GM21529 (cell line): ENCODE measurements at regions not wholly inside any gene's neighbourhood (a gene's known extent, or its start where the extent isn't known, plus 50 kb on each side); places are given as distances from the start of the nearest gene placed in this dataset.

Experiments
- ATAC-seq: cut with Tn5 transposase; IDR thresholded peaks from one replicate; pipeline ENCODE4 v1.9.1; 2021; ENCODE audit not compliant: unreplicated experiment

GRCh38 chr1:232386294-232386693 lies 243.6 kb downstream of the SIPA1L2 start:
- ATAC-seq: no peak

- no peak for ATAC-seq
Measured at GRCh38 chr1:232385221-232385620, 244.7 kb downstream of the SIPA1L2 start.

- no peak for ATAC-seq
Measured at GRCh38 chr1:232384171-232384883, 245.6 kb downstream of the SIPA1L2 start.

GRCh38 chr1:232383455-232384123 lies 246.3 kb downstream of the SIPA1L2 start:
- no peak for ATAC-seq

GRCh38 chr1:232382671-232383070 lies 247.3 kb downstream of the SIPA1L2 start:
- ATAC-seq: no peak

- ATAC-seq: no peak
Measured at GRCh38 chr1:232381394-232382100, 248.4 kb downstream of the SIPA1L2 start.

GRCh38 chr1:232380596-232380995 lies 249.3 kb downstream of the SIPA1L2 start:
- no peak for ATAC-seq

- no peak for ATAC-seq
Measured at GRCh38 chr1:232380131-232380530, 249.8 kb downstream of the SIPA1L2 start.

GRCh38 chr1:232379063-232379434 lies 250.9 kb downstream of the SIPA1L2 start:
- ATAC-seq: no peak

GRCh38 chr1:232378266-232379062 lies 251.5 kb downstream of the SIPA1L2 start:
- no peak for ATAC-seq

GRCh38 chr1:232377494-232377770 lies 252.5 kb downstream of the SIPA1L2 start:
- no peak for ATAC-seq

- no peak for ATAC-seq
Measured at GRCh38 chr1:232376632-232377493, 253.1 kb downstream of the SIPA1L2 start.

GRCh38 chr1:232372841-232373440 lies 257.0 kb downstream of the SIPA1L2 start:
- ATAC-seq: no peak

GRCh38 chr1:232372431-232372830 lies 257.5 kb downstream of the SIPA1L2 start:
- no peak for ATAC-seq

GRCh38 chr1:232369451-232370296 lies 260.3 kb downstream of the SIPA1L2 start:
- ATAC-seq: no peak

GRCh38 chr1:232368821-232369321 lies 261.1 kb downstream of the SIPA1L2 start:
- no peak for ATAC-seq

- no peak for ATAC-seq
Measured at GRCh38 chr1:232367293-232367692, 262.6 kb downstream of the SIPA1L2 start.

- ATAC-seq: no peak
Measured at GRCh38 chr1:232364654-232365382, 265.1 kb downstream of the SIPA1L2 start.
